ENCODE measurements at regions not wholly inside any gene's neighbourhood (a gene's known extent, or its start where the extent isn't known, plus 50 kb on each side); places are given as distances from the start of the nearest gene placed in this dataset.

- ChIA-PET CTCF (no interaction called here), POLR2A (no interaction called here)
- no peak for TF ChIP-seq CTCF (IDR thresholded peaks at IDR 0.05)
- no peaks in the 10 kb centered on the region for H3K4me1 Mint-ChIP-seq (ENCODE audit: low read depth)
- H3K36me3 Mint-ChIP-seq (ENCODE audit: low read depth): no peaks in the 10 kb centered on the region
- H3K4me3 Mint-ChIP-seq: no peak overlapping the region
- no peaks in the 10 kb centered on the region for H3K9me3 ChIP-seq (ENCODE audit: control insufficient read depth in 1 of 2, insufficient read depth in 1 of 2, low read length in 2 of 2)
- H3K27ac ChIP-seq (ENCODE audit: low read depth in 1 of 2, low read length in 2 of 2): no peak overlapping the region
- DNase-seq: no peak
- no peak overlapping the region for H3K4me3 ChIP-seq (ENCODE audit: low read length)
- no peaks in the 10 kb centered on the region for H3K9me3 Mint-ChIP-seq
- no peaks in the 10 kb centered on the region for H3K4me1 ChIP-seq (ENCODE audit: insufficient read depth, low read length)
- peaks cover 35% of the 10 kb centered on the region for H3K27me3 Mint-ChIP-seq
- no peak for ATAC-seq (ENCODE audit: poor library complexity)
- no peak overlapping the region for H3K27ac Mint-ChIP-seq
- intact Hi-C loops (cut with DNase I, micrococcal nuclease): loop anchor here in 1 of 2 experiments (10.0 kb wide), 1 partner anchor 899 kb away; no protein-coding TSS in a partner anchor
- H3K36me3 ChIP-seq (ENCODE audit: insufficient read depth, low read length): no peaks in the 10 kb centered on the region
- peaks cover 0 to 12% of the 10 kb centered on the region in 2 experiments for H3K27me3 ChIP-seq (ENCODE audit: control insufficient read depth in 1 of 2, insufficient read depth in 2 of 2, low read length in 2 of 2)
These were observed 87.5 kb upstream of the RCN1 start for GRCh38 chr11:32003335-32003734.

GRCh38 chr11:32002311-32002710 lies 88.6 kb upstream of the RCN1 start:
- no peaks in the 10 kb centered on the region for H3K4me1 ChIP-seq (ENCODE audit: insufficient read depth, low read length)
- H3K27me3 ChIP-seq (ENCODE audit: control insufficient read depth in 1 of 2, insufficient read depth in 2 of 2, low read length in 2 of 2): peaks cover 0 to 4% of the 10 kb centered on the region in 2 experiments
- no peak overlapping the region for H3K27ac Mint-ChIP-seq
- no peaks in the 10 kb centered on the region for H3K9me3 Mint-ChIP-seq
- intact Hi-C loops (cut with DNase I, micrococcal nuclease): loop anchor here in 1 of 2 experiments (10.0 kb wide), 1 partner anchor 898 kb away; no protein-coding TSS in a partner anchor
- CTCF ChIA-PET: no interaction called here
- POLR2A ChIA-PET: no interaction called here
- H3K36me3 Mint-ChIP-seq (ENCODE audit: low read depth): no peaks in the 10 kb centered on the region
- H3K4me3 ChIP-seq (ENCODE audit: low read length): no peak overlapping the region
- H3K9me3 ChIP-seq (ENCODE audit: control insufficient read depth in 1 of 2, insufficient read depth in 1 of 2, low read length in 2 of 2): no peaks in the 10 kb centered on the region
- TF ChIP-seq CTCF (IDR thresholded peaks at IDR 0.05): no peak
- H3K4me1 Mint-ChIP-seq (ENCODE audit: low read depth): no peaks in the 10 kb centered on the region
- H3K4me3 Mint-ChIP-seq: no peak overlapping the region
- H3K27me3 Mint-ChIP-seq: peaks cover 33% of the 10 kb centered on the region
- DNase-seq (no peak), ATAC-seq (ENCODE audit: poor library complexity) (no peak)
- no peaks in the 10 kb centered on the region for H3K36me3 ChIP-seq (ENCODE audit: insufficient read depth, low read length)
- H3K27ac ChIP-seq (ENCODE audit: low read depth in 1 of 2, low read length in 2 of 2): no peak overlapping the region

GRCh38 chr11:31997955-31998354 lies 92.9 kb upstream of the RCN1 start:
- Histone ChIP-seq H3K9me3 (ENCODE audit: control insufficient read depth in 1 of 2, insufficient read depth in 1 of 2, low read length in 2 of 2) (no peaks in the 10 kb centered on the region), H3K27me3 (ENCODE audit: control insufficient read depth in 1 of 2, insufficient read depth in 2 of 2, low read length in 2 of 2) (peaks cover 0 to 4% of the 10 kb centered on the region in 2 experiments), H3K4me1 (ENCODE audit: insufficient read depth, low read length) (peaks cover 7% of the 10 kb centered on the region), H3K27ac (ENCODE audit: low read depth in 1 of 2, low read length in 2 of 2) (no peak overlapping the region), H3K36me3 (ENCODE audit: insufficient read depth, low read length) (no peaks in the 10 kb centered on the region), H3K4me3 (ENCODE audit: low read length) (no peak overlapping the region)
- Mint-ChIP-seq H3K27me3 (peaks cover 21% of the 10 kb centered on the region), H3K4me1 (ENCODE audit: low read depth) (peaks cover 17% of the 10 kb centered on the region), H3K36me3 (ENCODE audit: low read depth) (no peaks in the 10 kb centered on the region), H3K27ac (no peak overlapping the region), H3K4me3 (no peak overlapping the region), H3K9me3 (no peaks in the 10 kb centered on the region)
- intact Hi-C loops (cut with DNase I, micrococcal nuclease): no loop called here
- no peak for TF ChIP-seq CTCF (IDR thresholded peaks at IDR 0.05)
- ChIA-PET POLR2A (no interaction called here), CTCF (interaction anchor here (0.5 kb wide), 1 partner anchor 1349 kb away, joined by 3 read pairs; no protein-coding TSS in a partner anchor)
- ATAC-seq (ENCODE audit: poor library complexity) (no peak), DNase-seq (no peak)

All from CD4-positive, alpha-beta T cell (primary cell).